DMS79 treated with DMSO at 0.1 percent for 48 hours (cell line): ENCODE measurements at regions not wholly inside any gene's neighbourhood (a gene's known extent, or its start where the extent isn't known, plus 50 kb on each side); places are given as distances from the start of the nearest gene placed in this dataset.

ENCODE experiments used
- DNase-seq: peaks from one replicate; lab custom pipeline; 2025; lab: John Stamatoyannopoulos, UW

DNA sequence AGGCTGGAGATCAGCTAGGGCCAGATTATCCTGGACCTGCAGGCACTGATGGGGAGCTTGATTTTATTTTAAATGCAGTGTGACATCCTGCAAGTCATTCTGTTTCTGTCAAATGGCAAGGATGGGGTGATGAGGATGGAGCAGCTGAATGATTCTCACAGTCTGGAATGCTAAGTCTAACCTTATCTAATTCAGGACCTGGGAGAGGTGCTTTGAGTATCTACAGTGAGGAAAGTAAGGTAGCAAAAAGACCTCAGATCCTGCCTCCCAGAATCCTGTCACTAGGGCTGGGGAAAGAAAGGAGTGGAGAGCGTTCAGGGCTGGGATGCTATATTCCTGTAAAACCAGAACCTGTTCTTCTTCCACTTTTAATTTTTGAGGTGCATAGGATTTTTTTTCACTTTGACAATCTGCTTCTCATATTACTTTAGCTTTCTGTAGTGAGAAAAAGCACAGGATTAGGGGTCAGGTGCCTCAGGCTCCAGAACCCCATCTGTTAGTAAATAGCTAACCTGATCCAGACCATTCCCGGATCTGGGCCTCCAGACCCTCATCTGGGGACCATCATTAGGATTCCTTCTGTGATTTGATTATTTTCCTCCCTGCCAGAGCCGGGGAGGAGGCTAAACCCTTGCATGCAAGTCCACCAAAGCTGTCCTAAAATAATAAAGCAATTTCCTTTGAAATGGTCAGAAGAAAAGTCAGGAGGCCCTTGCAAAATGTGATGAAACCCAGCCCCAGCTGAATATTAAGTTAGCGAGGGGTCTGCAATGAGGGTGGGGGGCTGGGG, 54.7 kb downstream of the ASCL1 start:
- no peak for DNase-seq

DNA sequence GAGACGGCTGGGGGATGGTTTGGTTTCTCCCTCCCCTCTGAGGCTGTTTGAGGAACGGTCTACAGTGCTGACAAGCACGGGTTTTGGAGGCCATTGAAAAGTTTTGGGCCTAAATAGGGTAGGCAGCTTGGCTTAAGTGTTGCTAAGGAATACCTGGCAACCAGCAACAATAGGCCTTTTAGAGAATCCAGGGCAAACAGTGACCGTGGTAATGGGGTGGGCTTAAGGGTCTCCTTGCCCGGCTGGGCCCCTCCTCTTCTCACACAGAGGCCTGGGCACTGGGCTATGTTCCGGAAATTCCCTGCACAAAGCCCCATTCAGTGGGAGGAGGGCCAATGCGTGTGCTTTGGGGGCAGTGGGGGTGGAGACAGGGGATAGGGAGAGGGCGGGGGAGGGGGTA, 55.4 kb downstream of the ASCL1 start:
- DNase-seq, result no peak

DNA sequence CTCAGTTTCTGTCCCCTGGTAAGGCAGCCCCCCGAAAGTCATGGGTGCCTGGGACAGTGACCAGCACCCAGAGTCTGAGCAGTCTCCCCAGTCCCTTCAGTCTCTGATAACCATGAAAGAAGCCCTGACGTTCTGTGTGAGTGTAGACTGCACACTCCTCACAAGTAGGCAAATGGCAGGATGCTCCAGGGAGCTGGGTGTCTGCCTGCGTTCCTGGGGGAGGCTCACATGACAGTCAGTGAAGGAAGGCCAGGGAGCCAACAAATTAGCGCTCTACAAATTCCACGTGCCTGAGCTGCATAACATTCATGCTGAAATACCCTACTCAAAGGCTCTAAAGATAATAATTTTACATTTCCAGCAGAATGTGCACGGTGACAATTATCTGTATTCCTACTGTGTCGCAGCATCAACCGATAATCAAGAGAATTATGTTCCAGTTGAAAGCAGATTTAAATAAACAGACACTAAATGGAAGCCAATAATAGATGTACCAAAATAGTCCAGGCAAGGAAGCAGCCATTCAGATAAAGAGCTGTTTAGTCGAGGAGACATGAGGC, 56.3 kb downstream of the ASCL1 start:
- no peak for DNase-seq

DNA sequence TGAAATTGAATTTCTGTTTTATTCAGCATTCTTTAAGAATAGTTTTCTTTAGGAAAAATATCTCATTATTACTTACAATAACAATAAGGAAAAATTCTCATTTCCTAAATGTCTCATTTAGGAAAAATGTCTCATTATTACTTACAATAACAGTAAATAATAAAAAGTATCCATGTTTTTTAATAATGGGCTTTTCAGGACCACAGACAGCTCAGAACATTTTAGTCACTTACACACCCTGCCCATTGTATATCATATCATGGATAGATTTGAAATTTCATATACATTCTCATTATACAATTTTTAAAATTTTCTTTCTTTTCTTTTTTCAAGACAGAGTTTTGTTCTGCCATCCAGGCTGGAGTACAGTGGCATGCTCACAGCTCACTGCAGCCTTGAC, 58.9 kb downstream of the ASCL1 start:
- DNase-seq, result no peak

DNA sequence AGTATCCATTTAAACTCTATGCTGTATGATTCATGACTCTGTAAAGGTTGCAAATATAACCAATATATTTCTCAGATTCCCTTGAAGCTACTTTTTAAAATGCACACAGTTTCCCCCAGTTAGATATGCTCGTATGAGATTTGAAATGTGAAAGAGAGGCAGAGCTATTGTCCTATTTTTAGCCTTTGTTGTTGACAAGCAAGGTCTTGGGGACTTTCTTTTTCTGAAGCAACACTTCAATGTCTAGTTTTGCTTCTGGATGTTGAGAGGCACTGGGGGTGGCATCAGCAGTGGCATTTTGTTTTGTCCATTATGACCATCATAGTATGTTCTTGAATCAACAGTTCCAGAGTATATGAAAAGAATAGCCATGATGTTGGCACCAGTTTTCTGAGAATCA, 63.4 kb downstream of the ASCL1 start:
- no peak for DNase-seq

DNA sequence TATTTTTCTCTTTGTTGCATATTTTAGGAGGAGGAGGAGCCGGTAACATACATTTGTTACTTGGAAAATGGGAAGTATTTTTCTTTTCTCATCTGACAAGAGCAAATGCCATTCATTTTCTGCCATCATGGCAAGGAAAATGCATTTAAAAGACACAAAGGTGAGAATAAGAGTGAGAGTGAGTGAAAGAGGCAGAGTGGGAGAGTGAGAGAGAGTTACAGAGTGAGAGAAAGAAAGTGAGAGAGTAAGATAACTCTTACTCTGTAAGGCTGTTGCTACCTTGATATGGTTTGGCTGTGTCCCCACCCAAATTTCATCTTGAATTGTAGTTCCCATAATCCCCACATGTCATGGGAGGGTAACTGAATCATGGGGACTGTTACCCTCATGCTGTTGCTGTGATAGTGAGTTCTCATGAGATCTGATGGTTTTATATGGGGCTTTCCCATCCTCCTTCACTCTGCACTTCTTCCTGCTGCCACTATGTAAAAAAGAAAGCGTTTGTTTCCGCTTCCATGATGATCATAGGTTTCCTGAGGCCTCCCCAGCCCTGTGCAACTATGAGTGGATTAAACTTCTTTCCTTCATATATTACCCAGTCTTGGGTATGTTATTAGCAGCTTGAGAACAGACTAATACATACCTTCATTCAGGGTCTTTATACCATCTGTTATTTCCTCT, 64.2 kb downstream of the ASCL1 start:
- DNase-seq, result no peak

DNA sequence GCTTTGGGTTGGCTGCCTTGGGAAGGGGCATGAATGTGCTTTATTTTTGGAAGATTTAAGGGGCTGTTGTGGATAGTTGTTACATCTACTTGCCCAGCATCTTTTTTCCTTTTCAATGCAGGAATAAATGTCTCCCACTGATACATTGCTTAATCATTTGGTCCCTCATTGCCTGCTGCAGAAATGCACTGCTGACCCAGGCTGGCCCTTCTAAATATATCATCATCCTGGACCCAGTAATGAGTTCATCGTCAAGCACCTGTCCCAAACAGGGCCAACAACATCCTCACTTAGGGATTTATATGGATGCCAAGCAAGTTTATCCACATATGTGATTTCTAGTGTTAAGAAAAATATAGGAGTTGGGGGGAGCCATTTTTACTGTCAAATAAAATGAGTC, 67.2 kb downstream of the ASCL1 start:
- DNase-seq, result no peak

DNA sequence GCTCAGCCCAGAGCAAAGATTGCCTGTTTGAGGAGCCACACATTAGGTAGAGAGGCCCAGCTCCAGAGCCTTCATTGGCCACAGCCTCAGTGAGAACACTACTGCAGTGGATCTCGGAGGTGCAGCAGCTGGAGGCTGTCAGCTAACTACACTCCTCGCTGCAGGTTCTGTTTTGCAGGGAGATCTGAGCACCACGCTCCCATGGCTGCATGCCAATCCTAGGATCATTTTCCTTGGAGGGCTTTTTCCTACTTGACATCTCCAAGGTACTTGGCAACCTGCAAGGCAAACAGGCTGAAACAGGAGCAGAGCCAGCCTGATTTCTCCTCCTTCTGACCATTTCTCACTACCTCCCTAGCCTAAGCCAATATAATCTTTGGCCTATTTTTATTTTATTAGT, 69.2 kb downstream of the ASCL1 start:
- peak; percentile 97 for DNase-seq

DNA sequence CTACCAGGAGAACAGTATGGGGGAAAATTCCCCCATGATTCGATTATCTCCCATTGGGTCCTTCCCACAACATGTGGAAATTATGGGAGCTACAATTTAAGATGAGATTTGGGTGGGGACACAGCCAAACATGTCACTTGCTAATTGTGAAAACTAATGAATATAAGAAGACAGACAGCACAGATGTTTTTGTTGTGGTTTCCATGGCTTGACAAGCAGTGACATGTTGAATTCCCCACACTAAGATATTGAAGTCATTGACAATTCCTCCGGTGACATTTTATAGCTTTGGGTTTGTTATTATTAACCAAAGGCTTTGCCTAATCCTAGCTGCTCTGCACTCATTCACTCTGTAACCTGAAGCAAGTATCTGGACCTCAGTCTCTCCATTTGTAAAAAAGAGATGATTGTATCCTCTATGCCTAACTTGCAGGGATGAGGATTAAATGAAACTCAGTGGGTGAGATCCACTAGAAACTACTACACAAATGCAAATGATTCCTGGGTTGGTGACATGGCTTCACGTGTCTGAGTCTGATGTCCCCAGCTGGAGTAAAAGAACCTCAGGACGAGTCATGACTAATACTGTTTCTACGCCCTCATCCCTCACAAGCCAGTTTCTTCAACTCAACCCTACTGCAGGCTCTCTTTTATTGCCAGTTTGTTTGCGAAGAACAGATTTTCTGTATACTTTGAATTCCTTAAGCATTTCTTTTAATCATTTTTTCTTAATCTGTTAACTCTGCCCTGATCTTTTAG, 71.6 kb downstream of the ASCL1 start:
- peak; percentile 30 for DNase-seq

DNA sequence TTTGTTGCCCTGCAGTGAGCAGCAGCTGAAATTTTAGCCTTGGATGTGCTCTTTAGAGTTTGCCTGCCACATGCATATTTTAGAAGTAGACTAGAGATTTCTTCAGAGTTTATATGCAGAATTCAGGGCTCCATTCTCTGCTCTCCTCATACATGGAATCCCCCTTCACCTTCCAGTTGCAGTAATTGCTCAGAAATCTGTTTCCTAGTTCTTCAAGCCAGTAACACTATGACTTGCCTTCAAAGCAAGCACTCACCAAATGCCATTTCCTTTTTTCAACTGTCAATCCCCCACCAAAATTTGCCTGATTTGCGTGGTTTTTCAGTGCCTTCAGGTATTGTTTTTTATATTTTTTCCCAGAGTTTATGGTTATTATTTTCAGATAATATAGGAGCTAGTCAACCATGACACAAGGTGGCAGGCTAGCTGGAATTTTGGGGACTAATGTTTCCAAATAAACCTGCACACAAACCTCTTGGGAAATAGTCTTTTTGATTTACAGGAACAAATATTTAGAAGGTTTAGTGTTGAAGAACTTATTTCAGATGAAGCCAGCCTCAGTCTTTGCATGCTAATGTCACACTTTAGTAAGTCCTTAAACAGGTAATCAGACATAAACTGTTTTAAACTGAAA, 79.2 kb downstream of the ASCL1 start:
- no peak for DNase-seq

DNA sequence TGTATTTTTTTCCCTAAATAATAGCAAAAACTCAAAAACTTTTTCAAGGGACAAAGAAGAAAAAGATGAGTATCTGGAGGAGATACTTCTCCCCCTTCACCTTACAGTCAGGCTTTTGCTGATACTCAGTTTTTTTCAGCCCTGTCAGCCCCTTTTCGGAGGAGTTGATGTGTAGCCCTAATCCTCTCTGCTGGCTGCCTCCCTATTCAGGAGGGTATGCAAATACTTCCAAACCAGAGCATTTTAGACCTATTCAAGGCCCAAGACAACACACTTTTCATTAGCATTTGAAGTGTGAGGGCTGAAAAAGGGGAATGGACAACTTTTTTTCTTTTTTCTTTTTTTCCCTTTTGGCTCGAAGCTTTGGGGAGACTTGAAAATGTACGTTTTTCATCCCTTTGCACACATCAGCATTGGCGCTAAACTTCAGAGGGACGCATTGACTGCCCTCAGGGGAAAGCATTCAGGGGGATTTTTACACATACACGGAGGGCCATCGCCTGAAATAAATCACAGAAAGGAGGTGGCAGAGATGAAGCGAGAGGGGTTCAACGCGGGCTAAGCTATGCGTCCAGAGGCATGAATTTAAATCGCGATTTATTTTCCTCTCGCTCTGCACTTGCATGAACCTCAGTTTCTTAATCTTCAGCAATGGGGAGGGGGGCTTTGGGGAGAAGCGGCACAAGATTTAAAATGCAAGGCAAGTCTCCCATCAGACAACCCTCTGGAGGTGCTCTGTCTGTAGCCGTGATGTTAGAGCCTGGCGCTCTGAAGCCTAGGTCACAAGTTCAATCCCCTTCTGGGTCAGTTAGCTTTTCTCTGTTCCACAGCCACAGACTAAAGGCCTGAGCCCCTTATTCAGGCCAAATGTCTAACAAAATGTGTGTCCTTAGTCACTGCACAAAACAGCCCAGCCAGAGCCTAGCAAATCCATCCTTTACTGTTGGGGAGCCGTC, 86.3 kb downstream of the ASCL1 start:
- no peak for DNase-seq

DNA sequence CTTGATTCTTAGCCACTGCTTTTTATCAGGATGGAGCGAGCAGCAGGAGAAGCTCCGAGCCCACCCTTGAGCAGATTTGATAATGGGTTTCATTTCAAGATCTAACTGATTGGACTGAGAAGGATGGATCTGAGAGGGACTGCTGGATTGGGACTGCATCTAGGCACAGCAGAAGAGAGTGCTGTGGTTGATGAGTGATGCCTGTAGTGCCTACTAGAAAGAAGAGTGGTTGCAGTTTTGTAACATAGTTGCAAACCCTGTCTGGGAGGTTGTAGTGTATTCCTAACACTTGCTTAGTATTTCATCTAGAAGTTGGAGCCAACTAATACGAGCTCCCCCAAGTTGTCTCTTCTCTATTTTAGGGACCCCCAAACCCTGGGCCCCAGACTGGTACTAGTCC, 88.7 kb downstream of the ASCL1 start:
- DNase-seq, result no peak

DNA sequence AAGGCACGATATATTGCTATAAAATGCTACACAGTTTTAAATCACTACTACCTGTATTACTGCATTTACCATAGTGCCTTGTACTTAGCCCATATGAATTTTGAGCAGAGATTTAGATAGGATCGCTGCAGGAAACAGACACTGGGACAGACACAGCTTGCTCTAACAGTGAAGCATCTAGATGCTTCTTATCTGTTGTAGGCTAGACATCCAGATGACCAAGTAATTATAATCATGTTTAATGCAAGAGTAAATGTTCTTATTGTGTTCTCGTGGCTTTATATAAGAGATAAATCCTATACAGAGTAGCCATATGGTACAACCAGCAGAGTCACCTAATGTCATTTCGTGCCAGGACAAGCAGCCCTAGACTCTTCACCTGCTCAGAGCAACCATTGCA, 92.8 kb downstream of the ASCL1 start:
- DNase-seq, result no peak

DNA sequence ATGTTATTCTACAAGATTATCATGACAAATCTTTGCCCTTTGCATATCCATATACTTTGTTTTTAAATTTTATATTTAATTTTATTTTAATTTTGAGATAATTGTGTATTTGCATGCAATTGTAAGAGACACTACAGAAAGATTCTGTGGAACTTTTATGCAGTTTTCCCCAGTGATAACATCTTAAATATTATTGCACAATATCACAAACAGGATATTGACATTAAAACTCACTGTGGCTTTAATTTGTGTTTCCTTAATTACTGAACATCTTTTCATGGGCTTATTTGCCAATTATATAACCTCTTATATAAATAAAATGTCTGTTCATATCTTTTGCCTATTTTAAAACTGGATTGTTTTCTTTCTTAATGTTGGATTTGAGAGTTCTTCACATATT, 95.6 kb downstream of the ASCL1 start:
- no peak for DNase-seq

DNA sequence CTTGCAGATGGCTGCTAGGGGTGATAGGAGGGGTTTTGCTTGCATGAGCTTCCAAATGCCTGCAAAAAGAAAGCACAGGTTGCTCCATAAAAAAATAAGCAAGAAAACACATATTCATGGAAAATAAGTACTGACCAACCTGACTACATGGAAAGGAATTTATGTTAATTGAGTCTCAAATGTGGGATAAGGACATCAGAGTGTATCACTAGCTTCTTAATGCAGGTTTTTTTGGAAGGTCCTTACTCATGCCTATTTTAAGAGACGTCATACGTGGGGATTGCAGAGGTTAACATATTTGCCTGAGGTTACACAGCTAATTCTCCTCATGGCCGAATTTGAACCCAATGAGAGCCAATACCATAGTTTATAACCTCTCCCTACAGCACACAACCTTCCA, 116.2 kb downstream of the ASCL1 start:
- no peak for DNase-seq

DNA sequence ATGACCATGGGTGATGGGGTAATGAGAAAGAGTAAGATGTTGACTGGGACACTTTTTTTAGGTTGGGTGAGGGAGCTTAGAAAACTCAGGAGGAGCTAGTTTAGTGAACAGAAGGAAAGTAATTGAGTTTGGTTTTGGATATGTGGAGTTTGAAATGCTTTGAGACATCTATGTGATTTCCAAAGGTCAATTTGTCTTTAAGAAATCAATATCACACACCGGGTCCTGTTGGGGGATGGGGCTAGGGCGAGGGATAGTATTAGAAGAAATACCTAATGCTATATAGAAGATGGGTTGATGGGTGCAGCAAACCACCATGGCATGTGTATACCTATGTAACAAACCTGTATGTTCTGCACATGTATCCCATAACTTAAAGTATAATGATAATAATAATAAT, 118.4 kb downstream of the ASCL1 start:
- no peak for DNase-seq

DNA sequence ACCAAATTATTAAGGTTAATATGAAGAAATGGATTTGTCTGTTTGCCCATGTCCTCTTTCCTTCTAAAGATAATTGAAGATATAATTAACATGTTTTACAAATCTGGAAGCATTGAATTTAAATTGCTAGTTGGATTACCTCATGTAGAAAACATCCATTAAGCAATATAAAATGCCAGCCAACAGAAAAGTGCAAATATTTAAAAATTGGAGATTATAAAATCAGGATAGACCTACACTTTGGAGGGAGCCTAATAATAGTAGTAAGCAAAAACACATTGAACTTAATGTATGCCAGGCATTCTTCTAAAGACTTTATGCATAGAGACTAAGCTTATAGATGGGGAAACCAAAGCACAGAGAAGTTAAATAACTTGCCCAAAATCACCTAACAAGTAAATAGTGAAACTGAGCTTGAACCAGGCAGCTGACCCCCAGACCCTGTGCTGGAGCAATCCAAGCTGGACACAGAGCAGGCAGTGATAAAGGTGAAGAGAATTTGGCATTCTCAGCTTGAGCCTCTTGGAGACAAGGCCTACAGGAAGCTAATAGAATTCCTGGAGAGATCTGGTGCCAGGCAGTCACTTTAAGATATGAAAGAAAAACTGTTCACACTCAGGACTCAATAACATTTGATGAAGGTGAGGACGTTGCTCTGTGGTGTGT, 119.8 kb downstream of the ASCL1 start:
- DNase-seq, result no peak

DNA sequence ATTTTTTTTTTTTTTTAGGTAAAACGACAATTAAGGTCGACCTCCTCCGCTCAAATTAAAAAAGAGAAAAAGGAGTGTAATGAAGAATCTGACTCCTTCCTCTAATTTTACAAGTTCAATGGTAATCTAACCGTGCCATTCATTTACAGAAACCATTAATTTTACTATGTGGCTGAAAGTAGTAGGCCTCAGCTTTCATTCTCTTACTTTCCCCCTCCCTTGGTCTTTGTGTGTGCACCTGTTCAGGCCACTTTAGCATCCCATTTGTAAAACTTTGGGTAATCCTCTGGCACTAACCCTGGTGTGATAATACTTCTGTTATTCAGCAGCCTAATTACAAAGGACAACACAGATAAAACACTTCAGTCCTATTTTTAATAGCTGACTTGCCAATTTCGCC, 128.1 kb downstream of the ASCL1 start:
- DNase-seq, result no peak

DNA sequence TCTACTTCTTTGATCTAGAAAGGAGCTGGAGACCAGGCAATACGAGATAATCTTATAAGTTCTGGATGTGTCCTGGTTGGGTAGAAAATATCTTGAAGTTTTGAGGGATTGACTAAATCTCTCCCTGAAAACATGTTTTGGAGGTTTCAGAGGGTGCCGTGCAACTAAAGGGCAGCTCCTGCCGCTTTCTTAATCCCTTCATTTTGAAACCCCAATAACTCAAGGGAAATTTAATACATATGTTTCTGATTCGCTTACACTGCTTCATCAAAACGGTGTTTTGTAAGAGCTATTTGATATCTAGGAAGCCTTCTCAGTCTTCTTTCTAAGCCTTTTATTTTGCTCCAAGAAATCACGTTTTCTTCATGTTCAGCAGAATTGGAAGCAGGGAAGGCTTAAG, 129.0 kb downstream of the ASCL1 start:
- DNase-seq, result no peak

DNA sequence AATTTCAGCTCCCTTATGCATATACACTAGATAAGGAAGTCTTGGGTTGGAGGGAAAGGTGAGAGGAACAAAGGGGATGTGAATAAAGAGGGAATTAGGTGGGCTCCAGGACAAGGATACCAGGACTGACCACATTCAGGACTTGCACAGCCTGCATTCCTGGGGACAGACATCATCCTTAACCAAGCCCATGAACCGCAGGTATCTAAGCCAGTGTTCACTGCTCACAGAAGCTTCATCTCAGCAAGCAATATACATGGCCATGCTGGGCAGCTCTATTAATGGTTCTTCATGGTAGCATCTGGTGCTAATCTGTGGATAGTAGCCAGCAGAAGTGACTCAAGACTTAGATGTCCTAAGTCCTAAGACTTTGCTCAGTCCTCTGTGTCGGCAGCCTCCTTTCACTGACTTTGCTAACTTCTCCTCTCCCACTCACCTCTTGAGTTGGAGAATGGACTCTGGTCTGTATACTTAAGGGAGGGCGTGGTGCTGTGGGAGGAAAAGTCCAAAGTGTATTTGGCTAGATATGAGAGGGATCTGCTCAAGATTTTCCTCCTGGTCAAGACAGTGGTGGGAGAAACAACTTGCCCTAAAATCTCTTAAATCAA, 136.1 kb downstream of the ASCL1 start:
- DNase-seq, result no peak
